ENCODE measurements at regions not wholly inside any gene's neighbourhood (a gene's known extent, or its start where the extent isn't known, plus 50 kb on each side); places are given as distances from the start of the nearest gene placed in this dataset.

DNA sequence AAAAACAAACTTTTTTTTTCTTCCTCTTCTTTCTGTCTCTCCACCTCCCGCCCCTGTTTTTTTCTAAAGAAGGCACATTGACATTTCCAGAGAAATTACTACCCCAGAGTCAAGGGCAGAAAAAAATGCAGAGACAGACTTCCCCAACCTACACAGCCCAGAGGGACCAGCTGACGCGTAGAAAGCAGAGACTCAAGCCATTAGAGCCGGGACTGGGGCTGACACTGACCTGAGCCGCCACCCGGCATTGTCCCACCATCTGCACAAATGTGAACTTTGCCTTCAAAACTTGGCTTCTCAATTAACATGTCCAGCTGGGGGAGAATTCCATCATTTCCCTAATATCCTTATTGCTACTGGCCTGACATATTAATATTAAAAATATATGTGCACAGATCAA is 385.6 kb downstream of the NR2F2 start:
- TF ChIP-seq NFRKB (IDR thresholded peaks at IDR 0.05) = no peak
- TF ChIP-seq SUZ12 (IDR thresholded peaks at IDR 0.05) = no peak
- no peak for TF ChIP-seq SP1 (IDR thresholded peaks at IDR 0.05)
- TF ChIP-seq FOXM1 (IDR thresholded peaks at IDR 0.05; ENCODE audit: borderline replicate concordance) = no peak
- no peak for TF ChIP-seq FOXA1 (IDR thresholded peaks at IDR 0.05)

All from HEK293T (cell line).